PFSK-1 (cell line): ENCODE measurements at regions not wholly inside any gene's neighbourhood (a gene's known extent, or its start where the extent isn't known, plus 50 kb on each side); places are given as distances from the start of the nearest gene placed in this dataset.

Experiments used
- FOXP2 ChIP-seq: optimal IDR thresholded peaks from 2 replicates; pipeline ENCODE3; 2011; ENCODE audit warnings: borderline replicate concordance, control low read depth, inconsistent platforms; ENCODE audit not compliant: insufficient read depth; ENCODE audit errors: extremely low read length, extremely low read depth
- POLR2AphosphoS5 ChIP-seq: IDR thresholded peaks from 2 replicates; pipeline ENCODE4 v1.6.1; 2012; ENCODE audit warnings: low read depth, mild to moderate bottlenecking, control low read depth, low read length, moderate library complexity
- REST ChIP-seq, 2 experiments: IDR thresholded peaks; 2 replicates each; pipeline versions ENCODE4 v1.6.1 to v1.8.0; 2011 to 2012; ENCODE audit warnings: low read depth in 2 of 2, low read length in 2 of 2, control low read depth in 1 of 2, inconsistent platforms in 1 of 2, mild to moderate bottlenecking in 1 of 2, moderate library complexity in 1 of 2; ENCODE audit not compliant: insufficient read depth in 1 of 2
- SIN3A ChIP-seq: IDR thresholded peaks from 2 replicates; pipeline ENCODE4 v1.6.1; 2012; ENCODE audit warnings: mild to moderate bottlenecking, low read length, moderate library complexity, borderline replicate concordance; ENCODE audit not compliant: insufficient read depth
- TAF1 ChIP-seq: IDR thresholded peaks from 2 replicates; pipeline ENCODE4 v1.6.1; 2012; ENCODE audit warnings: low read length, control low read depth, borderline replicate concordance; ENCODE audit not compliant: insufficient read depth

GRCh38 chr1:101356604-101357443 lies 120.0 kb downstream of the S1PR1 start:
- TF ChIP-seq SIN3A, result no peak
- TF ChIP-seq REST (IDR thresholded peaks at IDR 0.05; ENCODE audit: insufficient read depth in 1 of 2, low read depth in 2 of 2, low read length in 2 of 2), result no peak
- TF ChIP-seq POLR2AphosphoS5, result no peak
- no peak for TF ChIP-seq TAF1

- no peak for TF ChIP-seq POLR2AphosphoS5
- TF ChIP-seq TAF1, result no peak
- no peak for TF ChIP-seq REST (IDR thresholded peaks at IDR 0.05; ENCODE audit: insufficient read depth in 1 of 2, low read depth in 2 of 2, low read length in 2 of 2)
- TF ChIP-seq FOXP2, result no peak
- no peak for TF ChIP-seq SIN3A
Observed at GRCh38 chr1:101357444-101357986, 120.7 kb downstream of the S1PR1 start.

GRCh38 chr1:101360506-101360905 lies 123.7 kb downstream of the S1PR1 start:
- TF ChIP-seq REST (IDR thresholded peaks at IDR 0.05; ENCODE audit: insufficient read depth in 1 of 2, low read depth in 2 of 2, low read length in 2 of 2), result no peak
- TF ChIP-seq TAF1, result no peak
- no peak for TF ChIP-seq SIN3A
- TF ChIP-seq POLR2AphosphoS5, result no peak
- no peak for TF ChIP-seq FOXP2

- TF ChIP-seq SIN3A (no peak), TAF1 (no peak), POLR2AphosphoS5 (no peak), FOXP2 (no peak), REST (IDR thresholded peaks at IDR 0.05; ENCODE audit: insufficient read depth in 1 of 2, low read depth in 2 of 2, low read length in 2 of 2) (no peak)
Observed at GRCh38 chr1:101363891-101364318, 127.1 kb downstream of the S1PR1 start.
